22Rv1 (cell line): ENCODE measurements at regions not wholly inside any gene's neighbourhood (a gene's known extent, or its start where the extent isn't known, plus 50 kb on each side); places are given as distances from the start of the nearest gene placed in this dataset.
"Not testable (repeated sequence)": the region's sequence is repeated elsewhere in the genome, so short reads cannot be mapped to it uniquely, and the experiment has no call there.

Experiments used
- H3K27ac ChIP-seq: fragments of 450-650 bp; 2 replicates; pipeline ENCODE4 v1.5.1; 2017
- ZFX ChIP-seq: fragments of 450-650 bp; IDR thresholded peaks from 2 replicates; pipeline ENCODE4 v1.6.1; 2017; ENCODE audit warnings: antibody characterized with exemption, borderline replicate concordance
- TF ChIP-seq, protein P1 (sequence below): fragments of 450-650 bp; IDR thresholded peaks from 2 replicates; pipeline ENCODE4 v1.5.1; 2017; ENCODE audit warnings: mild to moderate bottlenecking

DNA sequence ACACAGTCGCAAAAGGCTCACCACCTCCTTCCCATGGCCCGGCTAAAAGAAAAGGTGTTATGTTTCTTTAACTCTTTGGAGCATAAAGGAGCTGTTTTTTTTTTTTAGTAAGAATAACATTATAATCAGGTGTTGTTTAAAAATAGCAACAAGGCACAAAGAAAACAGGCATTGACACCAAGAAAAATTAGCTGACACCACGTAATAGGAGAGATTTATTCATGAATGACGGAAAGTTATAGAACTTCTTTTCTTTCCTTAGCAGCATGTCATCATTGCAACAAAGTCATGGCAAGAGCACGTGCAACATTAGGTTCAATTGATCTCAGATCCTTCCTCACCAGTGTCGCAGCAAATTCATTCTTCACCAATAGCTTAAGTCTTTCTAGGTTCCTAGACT, 302.9 kb upstream of the ZFP42 start:
- no peak overlapping the region for H3K27ac ChIP-seq
- no peak for TF ChIP-seq ZFX
- TF ChIP-seq, protein P1, sequence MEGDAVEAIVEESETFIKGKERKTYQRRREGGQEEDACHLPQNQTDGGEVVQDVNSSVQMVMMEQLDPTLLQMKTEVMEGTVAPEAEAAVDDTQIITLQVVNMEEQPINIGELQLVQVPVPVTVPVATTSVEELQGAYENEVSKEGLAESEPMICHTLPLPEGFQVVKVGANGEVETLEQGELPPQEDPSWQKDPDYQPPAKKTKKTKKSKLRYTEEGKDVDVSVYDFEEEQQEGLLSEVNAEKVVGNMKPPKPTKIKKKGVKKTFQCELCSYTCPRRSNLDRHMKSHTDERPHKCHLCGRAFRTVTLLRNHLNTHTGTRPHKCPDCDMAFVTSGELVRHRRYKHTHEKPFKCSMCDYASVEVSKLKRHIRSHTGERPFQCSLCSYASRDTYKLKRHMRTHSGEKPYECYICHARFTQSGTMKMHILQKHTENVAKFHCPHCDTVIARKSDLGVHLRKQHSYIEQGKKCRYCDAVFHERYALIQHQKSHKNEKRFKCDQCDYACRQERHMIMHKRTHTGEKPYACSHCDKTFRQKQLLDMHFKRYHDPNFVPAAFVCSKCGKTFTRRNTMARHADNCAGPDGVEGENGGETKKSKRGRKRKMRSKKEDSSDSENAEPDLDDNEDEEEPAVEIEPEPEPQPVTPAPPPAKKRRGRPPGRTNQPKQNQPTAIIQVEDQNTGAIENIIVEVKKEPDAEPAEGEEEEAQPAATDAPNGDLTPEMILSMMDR, result no peak

DNA sequence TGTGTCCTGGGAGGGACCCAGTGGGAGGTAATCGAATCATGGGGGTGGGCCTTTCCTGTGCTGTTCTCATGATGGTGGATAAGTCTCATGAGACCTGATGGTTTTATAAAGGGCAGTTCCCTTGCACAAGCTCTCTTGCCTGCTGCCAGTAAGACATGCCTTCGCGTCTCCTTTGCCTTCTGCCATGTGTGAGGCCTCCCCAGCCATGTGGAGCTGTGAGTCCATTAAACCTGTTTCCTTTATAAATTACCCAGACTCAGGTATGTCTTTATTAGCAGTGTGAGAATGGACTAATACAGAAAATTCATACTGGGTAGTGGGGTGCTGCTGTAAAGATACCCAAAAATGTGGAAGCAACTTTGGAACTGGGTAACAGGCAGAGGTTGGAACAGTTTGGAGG, 300.0 kb upstream of the ZFP42 start:
- not testable (repeated sequence) for H3K27ac ChIP-seq

DNA sequence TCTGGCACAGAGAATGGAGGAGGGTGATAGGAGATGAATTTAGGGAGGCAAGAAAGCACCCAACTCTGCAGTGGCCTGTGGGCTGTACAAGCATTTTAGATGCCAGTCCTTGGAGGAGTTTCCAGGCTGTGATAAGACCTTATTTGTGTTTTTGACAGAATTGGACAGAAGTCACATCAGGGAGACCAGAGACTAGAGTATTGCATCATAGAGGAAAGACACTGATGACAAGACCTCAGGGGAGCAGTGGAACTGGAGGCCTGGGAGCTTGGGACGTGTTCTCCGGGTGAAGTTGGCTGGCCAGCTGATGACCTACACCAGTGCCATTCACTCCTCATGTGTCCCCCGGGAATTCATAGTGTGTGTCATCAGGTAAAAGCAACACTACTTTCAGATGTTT, 284.0 kb upstream of the ZFP42 start:
- no peak overlapping the region for H3K27ac ChIP-seq
- TF ChIP-seq ZFX, result no peak
- TF ChIP-seq, protein P1, result no peak

DNA sequence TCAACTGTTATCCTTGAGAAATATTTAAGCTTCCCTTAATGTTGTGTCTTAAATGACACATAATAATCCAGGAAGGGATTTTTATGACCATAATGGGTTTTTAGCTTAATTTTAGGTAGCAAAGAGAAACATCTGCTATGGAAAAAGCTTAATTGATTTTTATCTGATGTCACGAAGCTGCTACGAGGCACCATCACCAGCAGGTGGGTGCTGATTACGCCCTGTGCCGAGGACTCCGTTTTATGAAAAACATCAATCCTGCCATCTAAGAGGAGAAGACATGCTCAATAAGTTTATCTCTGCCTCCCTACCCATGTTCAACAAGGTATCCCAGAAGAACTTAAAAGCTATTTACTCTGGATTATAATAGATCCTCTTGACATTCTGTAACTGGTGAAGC, 280.6 kb upstream of the ZFP42 start:
- no peak for TF ChIP-seq ZFX
- TF ChIP-seq, protein P1, result no peak
- no peak overlapping the region for H3K27ac ChIP-seq

DNA sequence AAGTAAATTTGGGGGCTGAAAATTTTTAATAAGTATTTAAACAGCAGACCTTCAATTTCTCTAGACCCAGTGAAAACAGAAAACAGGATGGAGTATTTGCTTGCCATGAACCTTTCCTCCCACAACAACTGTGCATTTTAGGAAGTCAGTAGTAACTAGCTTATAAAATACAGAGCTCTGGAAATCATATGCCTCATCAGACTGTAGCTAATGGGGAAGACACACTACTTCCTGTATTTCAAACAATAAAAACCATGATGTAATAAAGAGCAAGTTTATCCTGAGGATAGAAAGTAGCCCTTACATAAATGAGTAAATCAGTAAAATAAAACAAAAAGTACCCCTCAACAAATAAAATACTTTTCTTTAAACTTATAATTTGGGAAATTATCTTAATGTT, 280.1 kb upstream of the ZFP42 start:
- TF ChIP-seq ZFX, result no peak
- TF ChIP-seq, protein P1, result no peak

DNA sequence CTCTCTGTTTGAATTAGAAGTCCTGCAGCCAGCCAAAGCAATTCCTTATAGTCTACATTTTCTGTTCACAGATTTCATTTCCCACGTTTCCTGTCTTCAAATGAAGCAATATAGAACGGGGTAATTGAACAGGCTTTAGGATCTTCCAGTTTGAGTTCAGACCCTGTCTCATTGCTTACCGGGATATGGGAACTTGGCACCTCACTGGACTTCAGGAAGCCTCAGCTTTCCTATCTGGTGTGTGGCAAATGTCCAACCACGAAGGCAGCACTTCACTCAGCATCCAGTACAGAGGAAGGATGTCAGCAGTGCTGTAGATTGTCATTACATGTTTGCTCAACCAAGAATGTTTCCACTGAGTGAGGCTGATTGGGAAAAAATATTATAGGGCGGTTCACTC, 271.1 kb upstream of the ZFP42 start:
- TF ChIP-seq, protein P1, result no peak
- no peak for TF ChIP-seq ZFX
- H3K27ac ChIP-seq, result no peak overlapping the region

More for the DNA sequence above, 280.1 kb upstream of the ZFP42 start:
- no peak overlapping the region for H3K27ac ChIP-seq

DNA sequence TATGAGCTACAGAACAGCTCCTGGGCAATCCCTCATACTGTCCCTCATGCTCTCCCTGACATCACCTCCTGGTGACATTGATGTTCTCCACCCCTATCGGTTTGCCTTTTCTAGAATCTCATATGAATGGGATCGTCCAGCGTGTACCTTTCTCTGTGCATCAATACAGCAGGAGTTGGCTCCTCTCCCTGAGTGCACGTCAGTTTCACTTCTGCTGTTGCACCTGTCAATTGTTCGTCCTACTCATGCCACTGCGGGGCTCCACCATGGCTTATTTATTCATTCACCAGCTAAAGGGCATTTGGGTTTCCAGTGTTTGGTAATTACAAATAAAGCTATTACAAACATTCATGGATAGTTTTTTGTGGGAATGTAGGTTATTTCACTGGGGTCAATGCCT, 269.1 kb upstream of the ZFP42 start:
- no peak for TF ChIP-seq ZFX
- TF ChIP-seq, protein P1, result no peak
- no peak overlapping the region for H3K27ac ChIP-seq

DNA sequence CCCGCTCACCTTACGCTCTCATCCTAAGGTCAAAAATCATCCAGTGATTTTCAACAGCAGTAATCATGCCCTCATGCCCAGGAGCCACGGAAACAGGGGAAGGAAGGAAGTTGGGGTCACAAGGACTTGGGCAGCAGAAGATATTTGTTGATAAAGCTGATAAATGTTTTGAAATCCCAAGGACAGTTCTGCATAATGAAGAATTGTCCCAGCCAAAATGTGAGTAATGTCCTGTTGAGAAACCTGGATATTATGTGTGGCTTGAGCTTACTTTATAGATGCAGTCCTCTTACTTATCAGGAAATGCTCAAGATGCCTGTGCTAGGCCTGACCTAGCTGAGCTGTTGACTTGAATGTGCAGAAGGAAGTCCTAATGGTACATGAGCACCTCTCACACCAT, 263.0 kb upstream of the ZFP42 start:
- no peak overlapping the region for H3K27ac ChIP-seq
- TF ChIP-seq ZFX, result no peak
- TF ChIP-seq, protein P1, result no peak
